ENCODE measurements at regions not wholly inside any gene's neighbourhood (a gene's known extent, or its start where the extent isn't known, plus 50 kb on each side); places are given as distances from the start of the nearest gene placed in this dataset.
"Not testable (repeated sequence)": the region's sequence is repeated elsewhere in the genome, so short reads cannot be mapped to it uniquely, and the experiment has no call there.

- no peak for DNase-seq
These were observed 817.4 kb downstream of the STIM2 start for GRCh38 chr4:27678027-27678426.

DNA sequence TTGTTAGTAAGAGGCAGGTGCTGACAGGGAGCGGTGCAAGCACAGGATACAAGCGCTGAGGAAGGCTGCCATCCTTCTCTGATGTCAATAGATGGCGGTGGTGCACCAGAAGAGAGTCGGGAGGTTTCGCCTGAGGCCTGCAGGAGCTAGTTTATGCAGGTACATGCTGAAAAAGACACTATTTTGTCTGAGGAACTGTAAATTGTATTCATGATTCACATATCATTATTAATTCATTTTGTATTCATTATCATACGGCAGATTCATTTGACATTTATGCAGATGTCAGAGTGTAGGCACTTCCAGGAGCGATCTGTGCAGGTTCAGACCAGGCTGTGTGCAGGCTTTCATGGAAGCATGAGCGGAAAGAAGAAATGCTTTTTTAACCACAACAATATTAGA lies 824.0 kb downstream of the STIM2 start:
- DNase-seq = peak; percentile 1

DNA sequence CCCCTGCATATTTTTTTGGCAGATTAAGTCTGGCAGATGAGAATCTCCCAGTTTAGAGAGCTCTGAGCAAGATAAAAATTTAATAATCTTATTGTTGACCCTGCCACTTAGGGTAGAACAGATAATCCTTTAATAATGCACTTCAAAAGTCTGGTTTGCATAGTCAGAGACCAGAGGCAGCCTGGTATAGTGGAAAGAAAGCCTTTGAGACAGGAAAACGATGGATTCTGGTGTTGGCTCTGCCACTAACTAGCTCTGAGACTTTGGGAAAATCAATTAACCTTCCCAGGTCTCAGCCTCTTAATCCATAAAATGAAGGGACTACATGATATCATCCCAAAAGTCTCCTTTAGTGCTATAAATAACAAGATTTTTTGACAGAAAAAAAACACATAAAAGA lies 824.5 kb downstream of the STIM2 start:
- DNase-seq = no peak

DNA sequence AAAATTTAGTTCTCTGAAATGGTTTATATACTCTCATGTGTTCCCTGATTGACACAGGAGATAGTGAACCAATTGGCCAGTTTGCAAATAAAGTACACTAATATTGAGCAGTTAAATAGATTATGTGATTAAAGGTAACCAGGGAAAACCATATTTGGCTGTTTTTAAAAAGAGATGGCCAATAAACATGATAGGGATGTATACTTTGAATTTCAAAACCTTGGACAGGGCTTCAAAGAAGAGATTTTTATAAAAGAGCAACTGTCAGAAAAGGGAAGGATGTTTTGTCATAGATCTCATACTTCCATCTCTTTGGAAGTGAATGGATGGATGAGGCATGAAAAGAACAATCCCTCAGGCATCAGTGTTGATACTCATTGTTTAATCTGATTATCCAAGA lies 825.3 kb downstream of the STIM2 start:
- DNase-seq = no peak

DNA sequence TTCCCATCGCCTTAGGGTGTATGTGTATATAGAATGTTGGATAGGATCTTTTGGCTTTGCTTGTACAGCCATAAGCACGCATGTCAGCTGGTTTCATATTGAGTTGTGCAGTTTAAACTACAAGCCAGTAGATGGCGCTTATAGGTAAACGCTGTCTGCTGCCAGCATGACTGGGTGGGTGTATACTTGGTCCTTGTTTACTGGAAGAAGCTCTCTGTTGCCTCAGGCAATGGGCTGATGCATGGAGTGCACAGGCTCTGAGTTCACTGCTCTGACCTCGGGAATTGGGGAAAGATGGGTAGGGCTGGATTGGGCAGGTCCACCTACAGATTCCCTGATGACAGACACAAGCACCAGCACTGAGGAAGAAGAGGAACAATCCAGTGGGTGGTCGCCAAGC lies 831.5 kb downstream of the STIM2 start:
- no peak for DNase-seq

- no peak for DNase-seq
These were observed 832.4 kb downstream of the STIM2 start for GRCh38 chr4:27692868-27693634.

DNA sequence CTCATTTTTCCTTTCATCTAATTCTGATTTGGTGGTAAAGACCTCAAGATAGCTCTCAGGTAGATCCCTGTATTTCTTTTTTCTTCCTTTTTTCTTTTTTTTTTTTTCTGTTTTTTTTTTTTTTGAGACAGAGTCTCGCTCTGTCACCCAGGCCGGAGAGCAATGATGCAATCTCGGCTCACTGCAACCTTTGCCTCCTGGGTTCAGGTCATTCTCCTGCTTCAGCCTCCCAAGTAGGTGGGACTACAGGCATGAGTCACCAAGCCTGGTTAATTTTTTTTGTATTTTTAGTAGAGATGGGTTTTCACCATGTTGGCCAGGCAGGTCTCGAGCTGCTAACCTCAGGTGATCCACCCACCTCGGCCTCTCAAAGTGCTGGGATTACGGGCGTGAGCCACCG lies 835.6 kb downstream of the STIM2 start:
- not testable (repeated sequence) for DNase-seq

- DNase-seq = no peak
These were observed 841.0 kb downstream of the STIM2 start for GRCh38 chr4:27701606-27702005.

GRCh38 chr4:27702730-27703431 lies 842.2 kb downstream of the STIM2 start:
- DNase-seq = peak; percentile 2

GRCh38 chr4:27703771-27704170 lies 843.1 kb downstream of the STIM2 start:
- no peak for DNase-seq

DNA sequence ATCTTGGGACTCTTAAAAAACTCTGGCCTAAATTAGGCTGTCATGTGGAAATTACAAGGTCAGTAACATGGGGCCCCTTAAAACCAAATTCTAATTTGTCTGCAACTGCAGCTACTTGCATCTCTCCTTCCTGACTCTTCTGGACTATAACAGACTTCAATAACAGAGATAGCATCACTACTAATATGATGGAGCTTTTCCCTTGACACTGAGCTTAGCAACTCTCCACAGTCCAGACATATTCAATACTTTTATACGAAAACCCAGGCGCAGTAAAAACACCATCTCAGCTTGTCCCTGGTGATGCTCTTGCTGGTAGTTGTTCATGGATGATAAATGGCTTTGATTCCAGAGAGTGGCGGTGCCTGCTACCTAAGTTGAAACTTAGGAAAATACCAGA lies 850.4 kb downstream of the STIM2 start:
- no peak for DNase-seq

GRCh38 chr4:27714073-27714472 lies 853.4 kb downstream of the STIM2 start:
- peak; percentile 2 for DNase-seq

- DNase-seq = no peak
These were observed 856.2 kb downstream of the STIM2 start for GRCh38 chr4:27716693-27717430.

- DNase-seq = no peak
These were observed 856.8 kb downstream of the STIM2 start for GRCh38 chr4:27717431-27717755.

GRCh38 chr4:27720010-27720766 lies 859.5 kb downstream of the STIM2 start:
- no peak for DNase-seq

GRCh38 chr4:27721193-27721592 lies 860.6 kb downstream of the STIM2 start:
- no peak for DNase-seq

GRCh38 chr4:27728892-27729291 lies 868.3 kb downstream of the STIM2 start:
- DNase-seq = no peak

DNA sequence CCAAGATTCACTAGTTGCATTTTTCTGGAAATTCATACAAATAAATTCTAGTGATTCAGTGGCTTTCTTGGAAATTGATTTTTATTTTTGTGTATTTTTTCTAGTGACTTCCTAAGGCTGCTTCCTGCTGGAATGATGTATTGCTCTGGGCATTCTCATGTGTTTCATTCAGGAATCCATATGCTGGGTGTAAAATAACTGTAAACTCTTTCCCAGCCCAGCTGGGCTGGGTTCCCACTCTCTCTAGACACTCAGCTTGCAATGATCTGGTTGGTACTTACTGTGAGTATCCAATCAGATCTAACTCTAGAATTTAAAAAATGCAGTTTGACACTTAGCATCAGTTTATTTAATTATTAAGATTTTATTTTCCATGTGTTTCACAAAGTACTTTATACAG lies 882.2 kb downstream of the STIM2 start:
- no peak for DNase-seq

DNA sequence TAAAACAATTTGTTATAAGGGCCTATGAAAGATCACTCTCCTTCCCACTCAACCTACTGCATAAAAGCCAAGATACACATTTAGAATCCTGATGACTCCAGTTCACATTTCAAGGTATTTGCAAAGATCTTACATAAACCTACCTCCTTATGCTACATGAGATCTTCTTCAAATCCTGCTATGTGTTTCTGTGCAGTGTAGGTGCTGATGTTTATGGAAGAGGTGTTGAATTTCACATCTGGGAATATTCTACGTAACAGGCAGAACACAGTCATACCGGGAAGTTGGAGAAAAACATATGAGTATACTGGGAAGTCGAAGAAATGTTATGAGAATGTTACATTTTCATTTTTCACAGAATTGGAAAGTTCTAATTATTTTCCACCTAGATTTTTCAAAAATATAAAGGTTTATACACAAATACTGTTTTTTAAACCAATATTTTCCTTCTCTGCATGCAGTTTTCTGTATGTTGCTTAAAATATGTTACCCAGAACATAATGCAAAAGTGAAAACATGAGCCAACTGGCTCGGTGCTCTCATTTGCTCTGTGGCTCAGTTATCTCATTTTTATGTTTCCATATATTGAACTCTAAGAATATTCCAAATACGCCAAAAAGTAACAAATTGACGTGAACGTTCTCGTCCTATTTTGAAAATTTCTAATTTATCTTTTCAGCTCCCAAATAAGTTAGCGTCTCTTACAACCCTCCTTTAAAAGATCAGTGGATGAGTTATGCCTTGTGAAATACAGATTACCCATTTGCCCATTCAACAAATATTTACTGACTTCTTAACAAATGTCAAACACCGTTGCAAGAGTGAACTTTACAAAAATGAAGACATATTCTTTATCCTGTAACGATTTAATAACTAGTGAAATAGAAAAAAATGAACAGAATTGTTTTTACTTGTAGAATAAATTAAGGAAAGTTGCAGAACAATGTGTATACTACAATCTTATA lies 899.3 kb downstream of the STIM2 start:
- peak; percentile 3 for DNase-seq

- no peak for DNase-seq
These were observed 903.3 kb downstream of the STIM2 start for GRCh38 chr4:27763830-27764525.

DNA sequence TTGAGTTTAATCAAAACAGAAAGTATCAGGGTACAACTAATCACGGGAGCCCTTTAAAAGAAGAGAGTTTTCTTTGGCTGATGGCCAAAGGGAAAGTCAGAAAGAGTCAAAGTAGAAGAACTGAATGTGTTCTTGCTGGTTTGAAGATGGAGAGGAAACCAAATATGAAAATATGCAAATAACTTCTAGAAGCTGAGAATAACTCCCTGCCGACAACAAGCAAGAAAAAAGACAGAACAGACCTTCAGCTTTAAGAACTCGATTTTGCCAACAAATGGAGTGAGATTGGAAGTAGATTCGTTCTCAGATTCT lies 903.8 kb downstream of the STIM2 start:
- DNase-seq = no peak

DNA sequence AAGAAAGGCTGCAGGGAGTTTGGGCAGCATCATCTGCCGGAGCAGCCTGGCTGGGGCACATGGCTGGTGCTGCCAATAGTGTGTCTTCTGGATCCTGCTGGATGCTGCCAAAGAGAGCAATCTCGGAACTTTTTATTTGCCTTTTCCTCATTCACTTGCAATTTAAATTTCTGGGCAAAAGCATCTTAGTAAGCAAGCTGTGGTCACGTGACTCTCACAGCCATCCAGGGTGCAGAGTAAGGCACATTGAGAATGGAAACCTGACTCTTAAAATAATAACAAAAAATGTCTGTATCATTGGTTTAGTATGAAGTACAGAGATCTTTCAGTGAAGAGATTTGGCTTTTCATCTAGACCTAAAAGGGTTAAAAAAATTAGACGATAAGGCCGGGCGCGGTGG lies 910.3 kb downstream of the STIM2 start:
- DNase-seq = no peak

All from SHP77 treated with DMSO at 0.1 percent for 48 hours (cell line).